GM10266 (cell line): ENCODE measurements at regions not wholly inside any gene's neighbourhood (a gene's known extent, or its start where the extent isn't known, plus 50 kb on each side); places are given as distances from the start of the nearest gene placed in this dataset.

Source experiments
- DNase-seq: peaks from one replicate; pipeline ENCODE4 v3.0.0; 2012; ENCODE audit errors: extremely low spot score
- TF ChIP-seq, protein P1 (sequence below): IDR thresholded peaks from 2 replicates; pipeline ENCODE4 v1.5.1; 2012; ENCODE audit warnings: mild to moderate bottlenecking, low read depth; ENCODE audit not compliant: control insufficient read depth, insufficient read depth; ENCODE audit errors: missing control alignments

DNA sequence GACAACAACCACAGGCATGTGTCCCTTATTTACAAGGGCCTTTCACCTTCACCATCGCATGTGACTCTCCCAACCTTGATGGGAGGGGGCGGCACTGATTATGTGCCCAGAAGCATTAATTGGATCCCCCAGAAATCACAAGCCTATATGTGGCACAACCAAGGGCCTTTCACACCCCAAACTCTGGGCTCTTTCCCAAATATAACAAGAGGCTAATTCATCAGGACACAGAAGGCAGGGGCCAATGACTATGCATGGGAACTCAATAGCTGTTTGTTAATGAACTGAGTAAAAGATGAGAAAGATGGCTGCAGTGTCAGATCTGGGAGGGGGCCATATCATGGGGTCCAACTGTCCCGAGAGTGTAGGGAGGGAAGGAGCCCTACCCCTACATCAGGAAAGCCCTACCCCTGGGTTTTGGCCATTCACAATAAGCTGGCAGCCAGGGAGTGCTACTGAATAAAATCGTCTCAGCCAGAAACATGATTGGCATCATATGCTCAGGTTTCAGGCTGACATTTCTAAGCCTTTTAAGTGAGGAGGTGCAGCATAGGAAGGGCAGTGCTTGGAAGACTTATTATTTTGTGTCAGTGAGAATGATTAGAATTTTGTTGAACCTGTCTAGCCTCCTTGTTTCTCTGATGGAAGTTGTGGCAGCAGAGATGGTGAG is 814.4 kb upstream of the AMELY start:
- DNase-seq, result no peak
- TF ChIP-seq, protein P1, sequence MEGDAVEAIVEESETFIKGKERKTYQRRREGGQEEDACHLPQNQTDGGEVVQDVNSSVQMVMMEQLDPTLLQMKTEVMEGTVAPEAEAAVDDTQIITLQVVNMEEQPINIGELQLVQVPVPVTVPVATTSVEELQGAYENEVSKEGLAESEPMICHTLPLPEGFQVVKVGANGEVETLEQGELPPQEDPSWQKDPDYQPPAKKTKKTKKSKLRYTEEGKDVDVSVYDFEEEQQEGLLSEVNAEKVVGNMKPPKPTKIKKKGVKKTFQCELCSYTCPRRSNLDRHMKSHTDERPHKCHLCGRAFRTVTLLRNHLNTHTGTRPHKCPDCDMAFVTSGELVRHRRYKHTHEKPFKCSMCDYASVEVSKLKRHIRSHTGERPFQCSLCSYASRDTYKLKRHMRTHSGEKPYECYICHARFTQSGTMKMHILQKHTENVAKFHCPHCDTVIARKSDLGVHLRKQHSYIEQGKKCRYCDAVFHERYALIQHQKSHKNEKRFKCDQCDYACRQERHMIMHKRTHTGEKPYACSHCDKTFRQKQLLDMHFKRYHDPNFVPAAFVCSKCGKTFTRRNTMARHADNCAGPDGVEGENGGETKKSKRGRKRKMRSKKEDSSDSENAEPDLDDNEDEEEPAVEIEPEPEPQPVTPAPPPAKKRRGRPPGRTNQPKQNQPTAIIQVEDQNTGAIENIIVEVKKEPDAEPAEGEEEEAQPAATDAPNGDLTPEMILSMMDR, result no peak

DNA sequence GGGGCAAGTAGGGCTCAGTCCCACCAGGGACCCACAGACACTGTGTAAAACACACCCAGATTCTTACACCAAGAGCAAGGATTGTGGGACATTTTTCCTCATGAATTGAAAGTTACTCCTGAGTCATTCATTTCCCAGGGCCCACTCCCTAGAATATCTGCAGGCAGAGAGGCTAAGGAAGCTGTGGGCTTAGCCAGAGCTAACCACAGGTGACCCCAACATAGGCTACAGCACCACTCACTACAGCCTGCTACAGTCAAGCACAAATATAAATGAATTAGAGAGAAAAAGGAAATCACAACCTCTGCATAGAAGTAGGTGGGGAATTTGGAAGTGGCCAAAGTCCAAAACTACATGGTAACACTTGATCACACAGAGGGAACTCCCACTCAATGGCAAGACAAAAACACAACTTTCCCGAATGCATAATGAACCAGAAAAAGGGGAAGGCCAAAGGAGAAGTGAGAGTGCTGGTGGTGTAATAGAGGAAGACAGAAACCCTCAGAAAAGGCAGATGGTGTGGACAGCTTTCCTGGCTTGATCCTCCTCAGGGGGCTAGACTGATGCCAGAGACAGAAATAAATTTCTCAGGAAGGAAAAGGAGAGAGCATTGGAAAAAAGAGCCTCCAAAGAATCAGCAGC is 812.6 kb upstream of the AMELY start:
- TF ChIP-seq, protein P1, result no peak
- DNase-seq, result peak; percentile 12

DNA sequence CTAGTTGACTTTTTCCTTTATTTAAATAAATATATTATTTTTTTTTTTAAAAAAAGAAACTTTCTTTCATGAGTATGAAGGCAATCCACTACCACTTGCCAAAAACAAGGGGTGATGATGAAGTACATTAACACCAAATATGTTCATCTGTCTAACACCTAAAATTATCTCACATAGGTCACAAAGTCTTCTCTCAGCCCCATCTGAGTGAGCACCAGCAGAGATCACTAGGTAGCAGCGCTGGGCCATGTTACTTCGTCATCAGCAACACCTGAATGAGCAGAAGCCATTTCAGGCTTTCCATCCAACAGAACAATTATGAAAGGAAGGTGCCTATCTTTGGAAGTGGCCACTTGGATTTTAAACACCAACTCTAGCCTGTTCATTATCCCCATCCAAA is 811.6 kb upstream of the AMELY start:
- TF ChIP-seq, protein P1, result no peak
- DNase-seq, result no peak

DNA sequence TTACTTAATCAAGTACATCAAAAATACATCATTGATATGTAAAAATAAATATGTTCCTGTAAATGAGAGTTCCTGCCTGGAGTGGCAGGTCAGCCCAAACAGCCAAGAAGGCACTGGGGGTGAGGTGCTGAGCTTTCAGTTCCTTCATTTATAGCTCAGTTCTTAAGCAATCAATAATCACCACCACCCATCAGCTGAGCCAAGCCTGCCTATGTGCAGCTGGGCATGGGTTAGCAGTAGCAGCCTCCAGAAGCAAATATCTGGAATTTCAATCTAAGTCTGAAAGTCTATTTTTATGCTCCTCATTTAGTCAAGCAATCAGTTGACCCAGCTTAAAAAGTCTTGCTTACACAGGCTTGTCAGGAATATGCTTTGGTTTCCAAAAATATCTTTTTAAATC is 811.0 kb upstream of the AMELY start:
- DNase-seq, result no peak
- TF ChIP-seq, protein P1, result no peak

DNA sequence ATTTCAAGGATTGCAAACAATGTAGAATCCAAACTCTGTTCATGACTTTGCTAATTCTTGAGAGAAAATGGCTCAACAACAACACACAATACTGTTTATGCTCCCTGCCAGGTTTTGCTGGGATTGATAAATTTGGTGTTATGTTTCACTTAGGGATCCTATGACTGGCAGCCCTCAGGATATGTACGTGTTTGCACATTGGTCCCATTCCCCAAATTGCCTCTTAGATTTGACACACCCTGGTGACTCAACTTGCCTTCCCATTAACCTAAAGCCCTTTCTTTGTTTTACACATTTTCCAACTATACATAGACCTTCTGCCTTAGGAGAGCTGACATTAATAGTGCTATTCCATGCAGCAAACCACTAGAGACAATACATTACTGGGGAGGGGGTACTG is 809.4 kb upstream of the AMELY start:
- TF ChIP-seq, protein P1, result no peak
- DNase-seq, result no peak

DNA sequence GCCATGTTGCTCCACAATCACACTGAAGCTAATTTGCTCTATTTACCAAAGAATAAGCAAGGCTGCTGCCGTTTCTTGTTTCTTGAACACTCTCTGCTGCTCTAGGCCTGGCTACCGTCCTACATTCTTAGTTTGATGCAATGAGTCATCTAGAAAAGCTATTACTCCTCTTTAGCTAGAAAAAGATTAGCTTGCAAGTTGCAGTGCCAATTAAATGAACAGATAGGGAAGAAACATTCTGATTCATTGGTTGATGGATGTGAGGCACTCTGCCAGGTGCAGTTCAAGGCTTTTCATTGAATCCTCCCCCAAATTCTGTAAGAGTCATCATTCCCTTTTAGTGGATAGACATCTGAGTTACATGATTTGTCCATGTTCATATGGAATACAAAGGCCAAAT is 807.7 kb upstream of the AMELY start:
- no peak for DNase-seq
- TF ChIP-seq, protein P1, result no peak

DNA sequence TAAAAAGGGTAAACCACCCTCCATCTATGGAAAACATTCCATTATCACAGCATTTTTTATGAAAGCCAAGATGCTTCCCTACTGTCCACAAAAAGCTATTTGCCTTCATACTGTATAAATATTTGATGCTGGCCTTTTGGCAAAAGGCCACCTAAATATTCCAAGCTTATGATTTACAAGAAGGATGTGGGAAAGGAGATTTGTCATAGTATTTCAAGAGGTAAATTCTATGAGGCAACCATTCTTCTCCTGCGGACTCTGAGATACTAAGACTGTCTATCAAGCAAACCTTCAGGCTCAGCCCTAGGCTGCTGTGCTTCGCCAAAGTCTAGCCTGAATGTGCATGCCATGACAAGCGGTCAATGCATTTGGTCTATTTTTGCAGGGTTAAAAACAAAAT is 807.1 kb upstream of the AMELY start:
- TF ChIP-seq, protein P1, result no peak
- DNase-seq, result no peak
